Naive B cell (primary cell): ENCODE measurements at regions not wholly inside any gene's neighbourhood (a gene's known extent, or its start where the extent isn't known, plus 50 kb on each side); places are given as distances from the start of the nearest gene placed in this dataset.
"Not testable (repeated sequence)": the region's sequence is repeated elsewhere in the genome, so short reads cannot be mapped to it uniquely, and the experiment has no call there.

Source experiments
- ATAC-seq, 2 donors: fragments of 150-1000 bp; cut with Tn5 transposase; 2 replicates each; pipeline ENCODE4 v1.10.0; 2021; ENCODE audit warnings: low read depth in 2 of 2, mild to moderate bottlenecking in 2 of 2, moderate library complexity in 2 of 2
- DNase-seq: peaks from one replicate; pipeline ENCODE4 v3.0.0; 2022
- H3K27ac Mint-ChIP-seq, 6 donors: one replicate each; pipeline ENCODE4 v1.8.0; 2020 to 2022; ENCODE audit warnings: mild to moderate bottlenecking in 6 of 6, mixed read lengths in 6 of 6, moderate library complexity in 5 of 6, inconsistent platforms in 2 of 6
- H3K27me3 Mint-ChIP-seq, 3 donors: one replicate each; pipeline ENCODE4 v1.8.0; 2021 to 2022; ENCODE audit warnings: mixed read lengths in 3 of 3, mild to moderate bottlenecking in 1 of 3
- H3K36me3 Mint-ChIP-seq, 2 donors: one replicate each; pipeline ENCODE4 v1.8.0; 2020 to 2022; ENCODE audit warnings: mixed read lengths in 2 of 2, inconsistent platforms in 1 of 2, mild to moderate bottlenecking in 1 of 2
- H3K4me1 Mint-ChIP-seq, 3 donors: one replicate each; pipeline ENCODE4 v1.8.0; 2020 to 2022; ENCODE audit warnings: mixed read lengths in 3 of 3, inconsistent platforms in 1 of 3, mild to moderate bottlenecking in 1 of 3, moderate library complexity in 1 of 3
- H3K4me3 Mint-ChIP-seq, 8 donors: one replicate each; pipeline ENCODE4 v1.8.0; 2020 to 2022; ENCODE audit warnings: mild to moderate bottlenecking in 8 of 8, mixed read lengths in 8 of 8, moderate library complexity in 8 of 8, inconsistent platforms in 2 of 8
- H3K9me3 Mint-ChIP-seq, 7 donors: one replicate each; pipeline ENCODE4 v1.8.0; 2020 to 2022; ENCODE audit warnings: mixed read lengths in 7 of 7, mild to moderate bottlenecking in 5 of 7, inconsistent platforms in 2 of 7, moderate library complexity in 1 of 7

GRCh38 chr22:23418159-23418788 lies 161.8 kb downstream of the IGLL1 start:
- Mint-ChIP-seq H3K4me3 (no peak overlapping the region), H3K4me1 (no peaks in the 10 kb centered on the region), H3K27me3 (peaks cover 0 to 10% (median 7%) of the 10 kb centered on the region in 3 donors), H3K27ac (peak overlapping the region in 3 of 6 donors; percentile 18 to 67 (median 62)), H3K9me3 (no peaks in the 10 kb centered on the region), H3K36me3 (no peaks in the 10 kb centered on the region)
- DNase-seq (no peak), ATAC-seq (no peak)

GRCh38 chr22:23417327-23417726 lies 162.8 kb downstream of the IGLL1 start:
- H3K27ac Mint-ChIP-seq, ATAC-seq, H3K36me3 Mint-ChIP-seq: not testable (repeated sequence)

GRCh38 chr22:23416169-23416690 lies 163.9 kb downstream of the IGLL1 start:
- H3K27me3 Mint-ChIP-seq, result peaks cover 0 to 10% (median 7%) of the 10 kb centered on the region in 3 donors
- H3K27ac Mint-ChIP-seq, H3K36me3 Mint-ChIP-seq: not testable (repeated sequence)

More at GRCh38 chr22:23417327-23417726, 162.8 kb downstream of the IGLL1 start:
- not testable (repeated sequence) for DNase-seq, H3K4me3 Mint-ChIP-seq, H3K4me1 Mint-ChIP-seq, H3K9me3 Mint-ChIP-seq
- H3K27me3 Mint-ChIP-seq, result peaks cover 0 to 10% (median 7%) of the 10 kb centered on the region in 3 donors

GRCh38 chr22:23415490-23415851 lies 164.6 kb downstream of the IGLL1 start:
- H3K4me1 Mint-ChIP-seq, result peaks cover 0 to 6% (median 5%) of the 10 kb centered on the region in 3 donors
- no peak overlapping the region for H3K4me3 Mint-ChIP-seq
- peaks cover 0 to 10% (median 7%) of the 10 kb centered on the region in 3 donors for H3K27me3 Mint-ChIP-seq
- ATAC-seq, result no peak
- DNase-seq, result no peak
- no peaks in the 10 kb centered on the region for H3K9me3 Mint-ChIP-seq
- H3K27ac Mint-ChIP-seq, result peak overlapping the region in 2 of 6 donors; percentile 48 to 78
- H3K36me3 Mint-ChIP-seq, result no peaks in the 10 kb centered on the region

More at GRCh38 chr22:23416169-23416690, 163.9 kb downstream of the IGLL1 start:
- H3K4me3 Mint-ChIP-seq, H3K9me3 Mint-ChIP-seq, ATAC-seq, H3K4me1 Mint-ChIP-seq, DNase-seq: not testable (repeated sequence)

GRCh38 chr22:23414727-23415489 lies 165.2 kb downstream of the IGLL1 start:
- no peak overlapping the region for H3K27ac Mint-ChIP-seq
- no peak overlapping the region for H3K4me3 Mint-ChIP-seq
- ATAC-seq (no peak), DNase-seq (no peak)
- no peaks in the 10 kb centered on the region for H3K9me3 Mint-ChIP-seq
- peaks cover 0 to 6% (median 5%) of the 10 kb centered on the region in 3 donors for H3K4me1 Mint-ChIP-seq
- peaks cover 0 to 10% (median 7%) of the 10 kb centered on the region in 3 donors for H3K27me3 Mint-ChIP-seq
- no peaks in the 10 kb centered on the region for H3K36me3 Mint-ChIP-seq

- Mint-ChIP-seq H3K9me3 (no peaks in the 10 kb centered on the region), H3K27ac (peak overlapping the region in 1 of 6 donors; percentile 43), H3K4me1 (peaks cover 0 to 6% (median 5%) of the 10 kb centered on the region in 3 donors), H3K36me3 (no peaks in the 10 kb centered on the region), H3K27me3 (peaks cover 0 to 7% (median 0%) of the 10 kb centered on the region in 3 donors), H3K4me3 (no peak overlapping the region)
- DNase-seq (no peak), ATAC-seq (no peak)
These were observed 168.4 kb downstream of the IGLL1 start for GRCh38 chr22:23411739-23412138.

GRCh38 chr22:23410411-23410810 lies 169.7 kb downstream of the IGLL1 start:
- H3K4me1 Mint-ChIP-seq, result peaks cover 0 to 6% (median 5%) of the 10 kb centered on the region in 3 donors
- H3K27ac Mint-ChIP-seq, result no peak overlapping the region
- H3K4me3 Mint-ChIP-seq, result no peak overlapping the region
- no peak for ATAC-seq
- H3K36me3 Mint-ChIP-seq, result no peaks in the 10 kb centered on the region
- no peaks in the 10 kb centered on the region for H3K9me3 Mint-ChIP-seq
- H3K27me3 Mint-ChIP-seq, result peaks cover 0 to 6% (median under 1%) of the 10 kb centered on the region in 3 donors
- no peak for DNase-seq

GRCh38 chr22:23409976-23410375 lies 170.1 kb downstream of the IGLL1 start:
- Mint-ChIP-seq H3K4me1 (peaks cover 0 to 6% (median 5%) of the 10 kb centered on the region in 3 donors), H3K36me3 (no peaks in the 10 kb centered on the region)

GRCh38 chr22:23408321-23408720 lies 171.8 kb downstream of the IGLL1 start:
- ATAC-seq, result no peak
- no peak for DNase-seq
- H3K4me1 Mint-ChIP-seq, result peaks cover 0 to 6% (median 5%) of the 10 kb centered on the region in 3 donors
- no peaks in the 10 kb centered on the region for H3K9me3 Mint-ChIP-seq
- no peak overlapping the region for H3K27ac Mint-ChIP-seq
- no peaks in the 10 kb centered on the region for H3K36me3 Mint-ChIP-seq
- H3K4me3 Mint-ChIP-seq, result no peak overlapping the region
- H3K27me3 Mint-ChIP-seq, result peaks cover 0 to 6% (median 5%) of the 10 kb centered on the region in 3 donors

More at GRCh38 chr22:23409976-23410375, 170.1 kb downstream of the IGLL1 start:
- H3K4me3 Mint-ChIP-seq, result no peak overlapping the region
- no peak overlapping the region for H3K27ac Mint-ChIP-seq
- no peaks in the 10 kb centered on the region for H3K9me3 Mint-ChIP-seq
- no peak for ATAC-seq
- peaks cover 0 to 6% (median 0%) of the 10 kb centered on the region in 3 donors for H3K27me3 Mint-ChIP-seq
- DNase-seq, result no peak

GRCh38 chr22:23405366-23405851 lies 174.7 kb downstream of the IGLL1 start:
- H3K4me1 Mint-ChIP-seq, result peaks cover 0 to 3% (median 0%) of the 10 kb centered on the region in 3 donors
- H3K9me3 Mint-ChIP-seq, result no peaks in the 10 kb centered on the region
- H3K36me3 Mint-ChIP-seq, result no peaks in the 10 kb centered on the region
- DNase-seq, result no peak
- no peak overlapping the region for H3K4me3 Mint-ChIP-seq
- no peak overlapping the region for H3K27ac Mint-ChIP-seq
- H3K27me3 Mint-ChIP-seq, result peaks cover 0 to 6% (median 5%) of the 10 kb centered on the region in 3 donors
- no peak for ATAC-seq

GRCh38 chr22:23404689-23405365 lies 175.3 kb downstream of the IGLL1 start:
- H3K4me3 Mint-ChIP-seq, result no peak overlapping the region
- no peak overlapping the region for H3K27ac Mint-ChIP-seq
- DNase-seq (no peak), ATAC-seq (no peak)
- H3K27me3 Mint-ChIP-seq, result peaks cover 0 to 6% (median 5%) of the 10 kb centered on the region in 3 donors
- H3K4me1 Mint-ChIP-seq, result peaks cover 0 to 3% (median 0%) of the 10 kb centered on the region in 3 donors
- no peaks in the 10 kb centered on the region for H3K36me3 Mint-ChIP-seq
- no peaks in the 10 kb centered on the region for H3K9me3 Mint-ChIP-seq

GRCh38 chr22:23403720-23404688 lies 176.1 kb downstream of the IGLL1 start:
- Mint-ChIP-seq H3K27ac (no peak overlapping the region), H3K9me3 (no peaks in the 10 kb centered on the region), H3K36me3 (no peaks in the 10 kb centered on the region), H3K4me1 (peaks cover 0 to 3% (median 0%) of the 10 kb centered on the region in 3 donors), H3K4me3 (peak overlapping the region in 4 of 8 donors; percentile 12 to 80 (median 23)), H3K27me3 (peaks cover 0 to 6% (median 5%) of the 10 kb centered on the region in 3 donors)
- no peak for ATAC-seq
- no peak for DNase-seq
